EL (cell line): ENCODE measurements at regions not wholly inside any gene's neighbourhood (a gene's known extent, or its start where the extent isn't known, plus 50 kb on each side); places are given as distances from the start of the nearest gene placed in this dataset.
"Not testable (repeated sequence)": the region's sequence is repeated elsewhere in the genome, so short reads cannot be mapped to it uniquely, and the experiment has no call there.

Experiments
- DNase-seq: peaks from one replicate; pipeline ENCODE4 v3.0.0-alpha.2; 2016

- DNase-seq, result no peak
These were observed 148.9 kb upstream of the PFKP start for GRCh38 chr10:2918489-2918888.

GRCh38 chr10:2917926-2918325 is 149.4 kb upstream of the PFKP start:
- DNase-seq, result no peak

- DNase-seq, result no peak
These were observed 151.9 kb upstream of the PFKP start for GRCh38 chr10:2915412-2915811.

GRCh38 chr10:2914741-2915140 is 152.6 kb upstream of the PFKP start:
- no peak for DNase-seq

GRCh38 chr10:2913474-2913873 is 153.9 kb upstream of the PFKP start:
- DNase-seq, result no peak

GRCh38 chr10:2910656-2911055 is 156.7 kb upstream of the PFKP start:
- DNase-seq, result no peak

- DNase-seq, result no peak
These were observed 157.4 kb upstream of the PFKP start for GRCh38 chr10:2909921-2910320.

- no peak for DNase-seq
These were observed 158.3 kb upstream of the PFKP start for GRCh38 chr10:2908851-2909630.

GRCh38 chr10:2906974-2907373 is 160.4 kb upstream of the PFKP start:
- DNase-seq, result no peak

GRCh38 chr10:2905851-2906250 is 161.5 kb upstream of the PFKP start:
- no peak for DNase-seq

- DNase-seq, result no peak
These were observed 166.8 kb upstream of the PFKP start for GRCh38 chr10:2900530-2900929.

- DNase-seq, result no peak
These were observed 167.9 kb upstream of the PFKP start for GRCh38 chr10:2899246-2899951.

- no peak for DNase-seq
These were observed 168.9 kb upstream of the PFKP start for GRCh38 chr10:2898509-2898860.

GRCh38 chr10:2897619-2898508 is 169.5 kb upstream of the PFKP start:
- DNase-seq, result no peak

GRCh38 chr10:2896334-2896733 is 171.0 kb upstream of the PFKP start:
- not testable (repeated sequence) for DNase-seq

GRCh38 chr10:2895594-2896196 is 171.7 kb upstream of the PFKP start:
- DNase-seq, result no peak

- DNase-seq, result no peak
These were observed 173.4 kb upstream of the PFKP start for GRCh38 chr10:2893991-2894390.

- DNase-seq, result no peak
These were observed 174.0 kb upstream of the PFKP start for GRCh38 chr10:2893158-2893845.

GRCh38 chr10:2891770-2892124 is 175.6 kb upstream of the PFKP start:
- no peak for DNase-seq

- no peak for DNase-seq
These were observed 176.1 kb upstream of the PFKP start for GRCh38 chr10:2891073-2891769.

GRCh38 chr10:2890093-2890492 is 177.3 kb upstream of the PFKP start:
- no peak for DNase-seq

GRCh38 chr10:2888403-2889004 is 178.8 kb upstream of the PFKP start:
- DNase-seq, result no peak
